Heart right ventricle (tissue), 16 donors: ENCODE measurements at regions not wholly inside any gene's neighbourhood (a gene's known extent, or its start where the extent isn't known, plus 50 kb on each side); places are given as distances from the start of the nearest gene placed in this dataset.

ENCODE experiments used
- ATAC-seq, 8 donors: fragments of 200-7000 bp; cut with Tn5 transposase; one replicate each; pipeline ENCODE4 v1.9.1; 2020; ENCODE audit warnings: mild to moderate bottlenecking in 8 of 8, moderate library complexity in 8 of 8, moderate number of reproducible peaks in 1 of 8
- DNase-seq, 2 donors: peaks; one replicate each; pipeline ENCODE4 v3.0.0-alpha.2; 2020
- H3K27ac ChIP-seq, 10 donors: fragments of 200-600 bp; sonication (generic) in 2 of 10; one replicate each; pipeline versions ENCODE4 v1.5.0 to v1.8.0; 2020 to 2022; ENCODE audit warnings: mild to moderate bottlenecking in 3 of 10
- H3K27me3 ChIP-seq, 7 donors: fragments of 200-600 bp; one replicate each; pipeline ENCODE4 v1.8.0; 2021 to 2022; ENCODE audit warnings: mild to moderate bottlenecking in 2 of 7
- H3K36me3 ChIP-seq, 9 donors: fragments of 200-600 bp; sonication (generic) in 1 of 9; one replicate each; pipeline versions ENCODE4 v1.5.0 to v1.8.0; 2020 to 2022; ENCODE audit warnings: mild to moderate bottlenecking in 2 of 9
- H3K4me1 ChIP-seq, 9 donors: fragments of 200-600 bp; sonication (generic) in 1 of 9; one replicate each; pipeline versions ENCODE4 v1.5.0 to v1.8.0; 2020 to 2022; ENCODE audit warnings: mild to moderate bottlenecking in 4 of 9
- H3K4me3 ChIP-seq, 10 donors: fragments of 200-600 bp; sonication (generic) in 2 of 10; one replicate each; pipeline versions ENCODE4 v1.5.0 to v1.8.0; 2020 to 2022; ENCODE audit warnings: mild to moderate bottlenecking in 7 of 10, moderate library complexity in 2 of 10
- H3K9me3 ChIP-seq, 11 donors: fragments of 200-600 bp in 10 of 11; sonication (generic) in 2 of 11; one replicate each; pipeline versions ENCODE4 v1.5.0 to v1.8.0; 2013 to 2022; ENCODE audit warnings: mild to moderate bottlenecking in 2 of 11, control low read depth in 1 of 11, moderate library complexity in 1 of 11
- WGBS, 2 donors: extraction: QIAGEN DNeasy Blood & Tissue Kit; methylation state at CpG; one replicate each; pipeline ENCODE4 v1.1.7; 2013; ENCODE audit warnings: inconsistent platforms in 1 of 2; 5-methylcytosine and 5-hydroxymethylcytosine counted together
- intact Hi-C, 10 donors: fragments of 100-400 bp; cut with DNase I; formaldehyde crosslinking; loops; one replicate each; pipeline versions ENCODE4 v1.11.1 to v1.14.2; 2022
- TF ChIP-seq, protein P1 (sequence below), 9 donors: fragments of 200-600 bp; sonication (generic) in 2 of 9; IDR thresholded peaks; one replicate each; pipeline versions ENCODE4 v1.5.0 to v1.8.0; 2021 to 2022; ENCODE audit warnings: antibody characterized with exemption in 9 of 9, mild to moderate bottlenecking in 5 of 9, moderate library complexity in 1 of 9
- donor health status: Arrhythmogenic right ventricular cardiomyopathy.
- donor health status: ischemic (EF 13 %, LVEDD 7.1; RV severe dilation, severe dysfunction).
- donor health status: healthy with polysubstance abuse.
- donor health status: DM: no; HTN: yes; CAD: no.
- donor health status: DM: no; HTN: no; CAD: no.
- donor health status: ischemic (EF 25% LVEDD 6.9; RV normal size, moderate dysfunction).
- donor health status: ischemic (EF 25% LVEDD 5.7; RV mildly dilated, moderate dysfunction).
- donor health status: healthy.
- donor health status: DM: yes; HTN: yes; CAD: no.
- donor health status: Ischemic cardiomyopathy.
- donor health status: ischemic (EF 35%, LVEDD 5.7; RV mildly dilated, moderate dysfunction).
- donor health status: nonischemic (EF 11% LVEDD 7.7; RV severe dilation, severe dysfunction).
- donor health status: DM: yes; HTN: yes; CAD: no.
- donor health status: PGD.
- donor health status: ischemic (EF 29% LVEDD 5.4; RV normal size, mild dysfunction).
- donor health status: nonischemic (EF 23%, LVEDD 6.1; RV moderate dilation, normal function).

DNA sequence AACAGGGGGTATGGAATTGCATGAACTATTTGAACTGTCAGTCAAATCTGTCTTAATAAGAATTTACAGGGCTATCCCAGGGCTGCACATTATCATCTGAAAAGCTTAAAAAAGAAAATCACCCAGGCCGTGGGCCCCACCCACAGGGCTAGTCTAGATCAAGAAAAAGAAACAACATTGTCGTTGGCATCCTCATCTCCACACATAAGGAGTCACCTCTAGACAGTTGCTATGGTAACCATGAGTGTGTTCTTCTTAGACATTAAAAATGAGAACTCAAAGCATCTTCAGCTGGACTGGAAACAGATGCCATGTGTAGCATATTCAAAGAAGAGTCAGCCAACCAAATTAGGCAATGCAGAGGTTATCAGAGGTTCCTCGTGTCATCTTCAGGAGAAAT lies 72.3 kb upstream of the CPO start:
- WGBS, 2 donors, result 79 to 82% methylated on average over 3 of the region's 3 CpGs
- H3K27me3 ChIP-seq, result no peaks in the 10 kb centered on the region
- H3K9me3 ChIP-seq, result no peaks in the 10 kb centered on the region
- H3K4me3 ChIP-seq, result no peak overlapping the region
- intact Hi-C loops, result no loop called here
- H3K36me3 ChIP-seq, result no peaks in the 10 kb centered on the region
- DNase-seq, result no peak
- H3K4me1 ChIP-seq, result peaks cover 0 to 12% (median 0%) of the 10 kb centered on the region in 9 donors
- TF ChIP-seq, protein P1, sequence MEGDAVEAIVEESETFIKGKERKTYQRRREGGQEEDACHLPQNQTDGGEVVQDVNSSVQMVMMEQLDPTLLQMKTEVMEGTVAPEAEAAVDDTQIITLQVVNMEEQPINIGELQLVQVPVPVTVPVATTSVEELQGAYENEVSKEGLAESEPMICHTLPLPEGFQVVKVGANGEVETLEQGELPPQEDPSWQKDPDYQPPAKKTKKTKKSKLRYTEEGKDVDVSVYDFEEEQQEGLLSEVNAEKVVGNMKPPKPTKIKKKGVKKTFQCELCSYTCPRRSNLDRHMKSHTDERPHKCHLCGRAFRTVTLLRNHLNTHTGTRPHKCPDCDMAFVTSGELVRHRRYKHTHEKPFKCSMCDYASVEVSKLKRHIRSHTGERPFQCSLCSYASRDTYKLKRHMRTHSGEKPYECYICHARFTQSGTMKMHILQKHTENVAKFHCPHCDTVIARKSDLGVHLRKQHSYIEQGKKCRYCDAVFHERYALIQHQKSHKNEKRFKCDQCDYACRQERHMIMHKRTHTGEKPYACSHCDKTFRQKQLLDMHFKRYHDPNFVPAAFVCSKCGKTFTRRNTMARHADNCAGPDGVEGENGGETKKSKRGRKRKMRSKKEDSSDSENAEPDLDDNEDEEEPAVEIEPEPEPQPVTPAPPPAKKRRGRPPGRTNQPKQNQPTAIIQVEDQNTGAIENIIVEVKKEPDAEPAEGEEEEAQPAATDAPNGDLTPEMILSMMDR (IDR thresholded peaks at IDR 0.05), result no peak
- H3K27ac ChIP-seq, result no peak overlapping the region
- no peak for ATAC-seq

DNA sequence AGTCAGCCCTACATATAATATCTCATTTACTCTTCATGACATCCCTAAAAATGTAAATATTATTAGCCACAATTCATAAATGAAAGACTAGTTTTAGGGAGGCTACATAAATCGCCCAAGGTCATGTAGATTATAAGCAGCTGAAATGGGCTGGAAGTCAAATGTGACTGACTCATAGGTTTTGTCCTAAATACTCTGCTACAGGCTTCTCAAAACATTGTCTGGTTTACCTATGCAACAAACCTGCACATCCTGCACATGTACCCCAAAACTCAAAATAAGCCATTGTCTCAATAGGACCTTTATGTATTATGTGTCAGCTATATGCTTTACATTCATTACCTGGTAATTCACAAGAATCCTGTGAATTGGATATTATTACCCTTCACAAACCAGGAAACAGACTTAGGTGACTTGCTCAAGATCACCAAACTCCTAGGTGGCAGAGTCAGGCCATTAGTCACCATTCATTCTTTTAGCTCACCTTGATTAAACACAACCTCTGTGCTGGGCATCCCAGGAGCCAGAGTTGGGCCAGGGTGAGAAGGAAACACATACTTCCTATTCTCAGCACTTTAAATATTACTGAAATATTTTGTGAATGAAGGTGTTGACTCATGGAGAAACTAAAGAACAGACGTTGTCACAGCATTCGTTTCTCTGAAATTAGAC lies 69.4 kb upstream of the CPO start:
- no peaks in the 10 kb centered on the region for H3K9me3 ChIP-seq
- no peaks in the 10 kb centered on the region for H3K36me3 ChIP-seq
- no peaks in the 10 kb centered on the region for H3K27me3 ChIP-seq
- ATAC-seq (no peak), DNase-seq (no peak)
- 82% methylated on average over 3 of the region's 3 CpGs for WGBS, 2 donors
- no peak overlapping the region for H3K4me3 ChIP-seq
- TF ChIP-seq, protein P1 (IDR thresholded peaks at IDR 0.05), result no peak
- H3K27ac ChIP-seq, result no peak overlapping the region
- intact Hi-C loops, result no loop called here
- no peaks in the 10 kb centered on the region for H3K4me1 ChIP-seq

DNA sequence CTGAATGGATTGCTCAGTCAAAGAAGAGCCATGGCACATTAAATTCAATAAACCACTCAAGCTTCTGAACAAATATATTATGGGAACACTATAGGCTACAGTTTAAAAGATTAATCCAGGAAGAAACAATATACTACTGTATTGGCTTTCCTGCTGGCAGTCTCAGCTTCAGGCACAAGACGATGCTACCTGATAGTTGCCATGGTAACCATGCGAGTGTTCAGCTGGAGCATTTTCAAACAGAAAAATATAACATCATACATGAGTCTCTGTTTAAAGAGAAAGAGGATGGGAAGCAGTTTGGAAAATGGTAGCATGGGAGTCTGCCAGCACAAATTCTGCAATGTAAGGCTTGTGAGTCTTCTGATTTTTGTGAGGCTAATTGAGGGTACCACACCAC lies 65.9 kb upstream of the CPO start:
- Histone ChIP-seq H3K9me3 (no peaks in the 10 kb centered on the region), H3K36me3 (no peaks in the 10 kb centered on the region), H3K27ac (no peak overlapping the region), H3K27me3 (no peaks in the 10 kb centered on the region), H3K4me1 (no peaks in the 10 kb centered on the region), H3K4me3 (no peak overlapping the region)
- no peak for DNase-seq
- WGBS, 2 donors, result 7 to 11% methylated on average over 2 of the region's 2 CpGs
- no peak for ATAC-seq
- TF ChIP-seq, protein P1 (IDR thresholded peaks at IDR 0.05), result no peak
- intact Hi-C loops, result no loop called here

DNA sequence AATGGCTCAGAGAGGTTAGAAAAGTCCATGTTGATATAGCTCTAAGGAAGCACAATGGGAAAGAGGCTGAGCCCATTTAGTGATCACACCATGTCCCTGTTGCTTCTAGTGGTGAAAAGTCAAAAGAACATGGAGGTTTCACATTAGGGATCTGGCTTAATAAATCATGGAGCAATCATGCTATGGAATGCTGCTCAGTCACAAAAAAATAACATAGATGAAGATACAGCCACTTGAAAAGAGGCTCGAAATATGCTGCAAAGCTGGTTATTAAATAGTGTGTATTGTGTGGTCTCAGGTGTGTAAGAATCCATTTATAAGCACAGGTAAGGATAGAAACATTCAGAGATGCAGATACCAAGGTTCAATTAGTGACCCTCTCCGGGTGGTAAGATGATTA lies 63.6 kb upstream of the CPO start:
- H3K4me3 ChIP-seq, result no peak overlapping the region
- no peaks in the 10 kb centered on the region for H3K9me3 ChIP-seq
- H3K36me3 ChIP-seq, result no peaks in the 10 kb centered on the region
- DNase-seq, result no peak
- no peak overlapping the region for H3K27ac ChIP-seq
- intact Hi-C loops, result no loop called here
- 72 to 78% methylated on average over 2 of the region's 2 CpGs for WGBS, 2 donors
- H3K4me1 ChIP-seq, result no peaks in the 10 kb centered on the region
- no peak for ATAC-seq
- no peaks in the 10 kb centered on the region for H3K27me3 ChIP-seq
- TF ChIP-seq, protein P1 (IDR thresholded peaks at IDR 0.05), result no peak
